GM19455 (cell line): ENCODE measurements at regions not wholly inside any gene's neighbourhood (a gene's known extent, or its start where the extent isn't known, plus 50 kb on each side); places are given as distances from the start of the nearest gene placed in this dataset.
"Not testable (repeated sequence)": the region's sequence is repeated elsewhere in the genome, so short reads cannot be mapped to it uniquely, and the experiment has no call there.

Source experiments
- ATAC-seq: cut with Tn5 transposase; IDR thresholded peaks from one replicate; pipeline ENCODE4 v1.9.1; 2021; ENCODE audit not compliant: unreplicated experiment

- peak; percentile 84 for ATAC-seq
These were observed 130.1 kb upstream of the ASCC3 start for GRCh38 chr6:101011186-101011585.

- no peak for ATAC-seq
These were observed 132.6 kb upstream of the ASCC3 start for GRCh38 chr6:101013612-101014195.

GRCh38 chr6:101015541-101015940 lies 134.4 kb upstream of the ASCC3 start:
- no peak for ATAC-seq

- ATAC-seq: no peak
These were observed 135.0 kb upstream of the ASCC3 start for GRCh38 chr6:101016163-101016562.

- no peak for ATAC-seq
These were observed 137.0 kb upstream of the ASCC3 start for GRCh38 chr6:101018157-101018556.

- no peak for ATAC-seq
These were observed 140.4 kb upstream of the ASCC3 start for GRCh38 chr6:101021504-101021903.

- ATAC-seq: no peak
These were observed 161.8 kb upstream of the ASCC3 start for GRCh38 chr6:101042966-101043365.

GRCh38 chr6:101058296-101058695 lies 177.2 kb upstream of the ASCC3 start:
- ATAC-seq: no peak

- ATAC-seq: no peak
These were observed 185.4 kb upstream of the ASCC3 start for GRCh38 chr6:101066481-101066880.

GRCh38 chr6:101069191-101069795 lies 188.2 kb upstream of the ASCC3 start:
- ATAC-seq: no peak

GRCh38 chr6:101070044-101070608 lies 189.0 kb upstream of the ASCC3 start:
- no peak for ATAC-seq

- no peak for ATAC-seq
These were observed 196.2 kb upstream of the ASCC3 start for GRCh38 chr6:101077344-101077743.

- ATAC-seq: no peak
These were observed 198.7 kb upstream of the ASCC3 start for GRCh38 chr6:101079696-101080270.

GRCh38 chr6:101080597-101080996 lies 199.5 kb upstream of the ASCC3 start:
- ATAC-seq: no peak

- no peak for ATAC-seq
These were observed 202.5 kb upstream of the ASCC3 start for GRCh38 chr6:101083533-101084175.

GRCh38 chr6:101085327-101085726 lies 204.2 kb upstream of the ASCC3 start:
- ATAC-seq: no peak

- no peak for ATAC-seq
These were observed 205.3 kb upstream of the ASCC3 start for GRCh38 chr6:101086473-101086872.

- ATAC-seq: no peak
These were observed 207.5 kb upstream of the ASCC3 start for GRCh38 chr6:101088594-101088993.

- no peak for ATAC-seq
These were observed 208.5 kb upstream of the ASCC3 start for GRCh38 chr6:101089640-101090039.

GRCh38 chr6:101090281-101090680 lies 209.2 kb upstream of the ASCC3 start:
- ATAC-seq: no peak

- ATAC-seq: not testable (repeated sequence)
These were observed 217.5 kb upstream of the ASCC3 start for GRCh38 chr6:101098605-101099004.

GRCh38 chr6:101102702-101103101 lies 221.6 kb upstream of the ASCC3 start:
- ATAC-seq: no peak
